Coronary artery (tissue), 2 donors: ENCODE measurements at regions not wholly inside any gene's neighbourhood (a gene's known extent, or its start where the extent isn't known, plus 50 kb on each side); places are given as distances from the start of the nearest gene placed in this dataset.

ENCODE experiments used
- DNase-seq: peaks from one replicate; pipeline ENCODE4 v3.0.0-alpha.2; 2017; ENCODE audit warnings: low spot score
- H3K27ac ChIP-seq, 2 donors: fragments of 200-600 bp; sonication (generic); one replicate each; pipeline ENCODE4 v1.5.1; 2016 to 2019
- H3K4me3 ChIP-seq: fragments of 200-600 bp; sonication (generic); 2 replicates; pipeline ENCODE4 v1.5.1; 2016; ENCODE audit warnings: mild to moderate bottlenecking, moderate library complexity
- CTCF ChIP-seq: fragments of 200-600 bp; sonication (generic); IDR thresholded peaks from one replicate; pipeline ENCODE4 v1.5.1; 2019; ENCODE audit warnings: antibody characterized with exemption

DNA sequence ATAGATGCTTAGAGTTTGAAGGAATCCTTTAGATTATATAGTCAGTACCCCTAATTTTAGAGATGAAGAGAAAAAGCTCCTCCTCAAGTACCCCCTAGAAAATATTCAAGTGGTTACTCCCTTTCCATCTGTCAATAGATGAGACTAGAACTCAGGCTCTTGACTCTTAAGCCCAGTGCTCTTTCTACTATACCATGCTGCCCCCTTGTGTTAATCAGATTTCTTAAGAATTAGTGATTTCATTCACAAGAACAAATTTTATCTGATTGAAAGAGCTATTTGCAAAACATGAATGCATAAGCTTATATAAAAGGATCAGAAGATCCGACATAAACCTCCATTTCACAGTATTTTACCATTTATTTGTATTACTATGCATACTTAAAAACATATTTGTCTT is 179.3 kb downstream of the TFEC start:
- Histone ChIP-seq H3K27ac (no peak overlapping the region), H3K4me3 (no peak overlapping the region)
- no peak for DNase-seq
- TF ChIP-seq CTCF: no peak

GRCh38 chr7:115850774-115851173 is 179.8 kb downstream of the TFEC start:
- no peak for DNase-seq
- TF ChIP-seq CTCF: no peak
- Histone ChIP-seq H3K4me3 (no peak overlapping the region), H3K27ac (no peak overlapping the region)

- Histone ChIP-seq H3K4me3 (no peak overlapping the region), H3K27ac (no peak overlapping the region)
- no peak for TF ChIP-seq CTCF
- no peak for DNase-seq
Measured at GRCh38 chr7:115844857-115845256, 185.7 kb downstream of the TFEC start.

GRCh38 chr7:115840702-115841101 is 189.9 kb downstream of the TFEC start:
- no peak for TF ChIP-seq CTCF
- Histone ChIP-seq H3K27ac (no peak overlapping the region), H3K4me3 (no peak overlapping the region)
- no peak for DNase-seq

DNA sequence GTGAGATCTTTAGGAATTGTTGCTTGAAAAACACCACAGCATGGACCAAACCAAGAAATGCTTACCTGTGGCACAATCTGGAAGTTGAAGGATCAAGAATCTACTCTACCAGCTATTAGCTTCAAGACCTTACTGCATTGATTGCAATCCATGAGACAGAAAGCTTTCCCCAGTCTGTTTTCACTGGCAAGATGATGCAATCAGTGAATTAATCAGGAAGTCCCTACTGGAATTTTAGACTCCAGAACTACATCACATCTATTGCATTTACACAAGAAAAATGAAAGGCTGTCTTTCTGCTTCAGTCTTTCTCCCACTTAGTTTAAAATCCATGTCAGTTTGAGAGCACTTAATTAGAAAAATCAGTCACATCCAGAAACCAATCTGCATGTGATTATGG is 191.7 kb downstream of the TFEC start:
- H3K4me3 ChIP-seq: no peak overlapping the region
- no peak overlapping the region for H3K27ac ChIP-seq
- DNase-seq: no peak
- TF ChIP-seq CTCF: no peak

DNA sequence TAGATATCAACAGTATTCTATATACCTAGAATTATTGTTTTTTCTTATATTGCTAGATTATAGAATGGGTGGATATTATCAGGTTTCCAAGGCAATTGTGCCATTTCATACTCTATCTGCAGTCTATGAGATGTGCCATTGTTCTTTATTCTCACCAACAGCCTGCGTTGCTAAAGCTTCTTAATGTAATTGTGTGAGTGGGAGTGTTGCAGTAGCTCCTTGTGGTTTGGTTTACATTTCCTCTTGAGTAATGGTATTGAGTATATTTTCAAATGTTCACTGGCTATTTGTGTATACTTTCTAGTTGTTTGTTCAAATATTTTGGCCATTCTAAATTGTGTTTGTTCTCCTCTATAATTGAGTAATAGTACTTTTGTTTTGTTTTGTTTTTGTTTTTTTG is 199.2 kb downstream of the TFEC start:
- Histone ChIP-seq H3K4me3 (no peak overlapping the region), H3K27ac (no peak overlapping the region)
- TF ChIP-seq CTCF: no peak
- no peak for DNase-seq

DNA sequence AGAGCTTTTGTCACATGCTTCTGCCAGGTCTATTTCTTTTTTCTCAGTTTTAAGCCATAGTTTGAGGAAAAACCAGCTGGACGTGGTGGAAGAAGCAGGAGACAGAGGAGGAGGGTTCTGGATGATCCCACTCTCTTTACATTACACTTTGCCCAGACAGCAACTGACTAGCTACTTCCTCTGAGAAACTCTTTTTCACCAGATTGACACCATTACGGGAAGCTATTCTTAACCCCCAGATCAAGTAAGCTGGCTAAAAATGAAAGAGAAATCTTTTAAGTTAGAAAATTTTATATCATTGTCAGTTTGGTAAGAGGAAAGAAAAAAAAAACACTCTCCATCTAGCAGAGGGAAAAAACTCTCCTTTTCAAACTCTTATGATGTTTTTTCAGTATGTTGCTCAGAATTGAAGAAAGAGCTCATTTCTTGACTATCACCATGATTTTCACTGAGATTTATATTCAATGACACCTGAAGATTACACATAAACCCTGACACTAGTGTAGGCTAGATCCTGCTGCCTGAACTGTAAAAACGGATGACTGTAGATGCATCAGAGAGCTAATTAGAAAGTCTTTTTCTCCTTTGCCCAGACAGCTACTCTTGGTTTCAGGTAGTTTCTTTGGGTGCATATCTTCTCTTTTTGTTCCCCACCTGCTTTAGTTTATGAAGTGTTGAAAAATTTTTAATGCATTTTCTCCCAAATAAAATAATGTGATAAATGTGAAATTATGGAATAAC is 203.1 kb downstream of the TFEC start:
- TF ChIP-seq CTCF: no peak
- no peak for DNase-seq
- Histone ChIP-seq H3K27ac (no peak overlapping the region), H3K4me3 (no peak overlapping the region)
